ENCODE measurements at regions not wholly inside any gene's neighbourhood (a gene's known extent, or its start where the extent isn't known, plus 50 kb on each side); places are given as distances from the start of the nearest gene placed in this dataset.

DNA sequence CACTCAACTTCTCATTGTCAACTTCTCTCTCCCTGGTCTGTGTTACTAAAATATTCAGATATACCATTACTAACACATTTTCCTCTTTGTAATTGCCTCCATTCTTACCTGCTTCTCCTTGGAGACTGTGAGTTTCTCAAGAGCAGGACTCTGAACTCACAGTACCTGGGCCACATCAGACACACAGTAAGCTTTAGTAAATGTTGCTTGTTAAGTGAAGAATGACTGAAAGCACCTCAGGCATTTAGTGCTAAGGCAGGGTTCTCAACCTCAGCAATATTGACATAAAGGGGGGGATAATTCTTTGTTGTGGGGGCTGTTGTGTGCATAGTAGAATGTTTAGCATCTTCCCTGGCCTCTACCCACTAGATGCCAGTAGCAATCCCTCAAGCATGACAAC, 72.0 kb upstream of the RAB11FIP2 start:
- no peak for DNase-seq (ENCODE audit: extremely low read depth, low read depth)

DNA sequence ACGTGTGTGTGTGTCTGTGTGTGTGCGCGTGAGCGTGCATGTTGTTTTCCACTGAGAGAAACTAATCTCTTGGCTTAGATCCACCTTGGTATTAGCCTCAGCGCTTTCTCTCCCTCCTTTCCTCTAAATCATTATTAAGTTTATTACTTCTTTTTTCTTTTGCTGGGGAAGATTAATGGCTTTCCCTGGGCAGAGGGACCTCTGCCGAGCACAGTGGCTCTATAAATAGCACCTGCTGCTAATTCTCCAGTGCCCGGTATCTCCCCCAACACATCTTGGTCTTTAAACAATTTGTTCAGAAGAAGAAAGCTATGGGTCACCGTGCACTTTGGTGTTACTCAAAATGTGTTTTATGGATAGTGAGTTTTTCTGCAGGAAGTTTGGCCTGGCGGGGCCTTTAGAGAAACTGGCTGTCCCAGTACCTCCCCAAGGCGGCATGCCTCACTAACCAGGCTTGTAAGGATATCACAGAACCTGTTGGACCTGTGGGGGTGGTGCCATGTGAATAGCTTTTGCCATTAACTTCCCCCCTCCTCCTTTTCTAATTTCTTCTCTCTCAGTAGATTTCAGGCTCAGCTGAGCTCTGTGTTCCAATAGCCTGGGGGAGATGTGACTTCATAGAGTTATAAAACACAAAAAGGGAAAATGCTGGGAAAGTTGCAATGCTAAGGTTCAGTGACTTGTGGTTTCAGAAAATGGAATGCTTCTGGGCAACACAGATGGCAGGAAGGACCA, 70.1 kb upstream of the RAB11FIP2 start:
- TF ChIP-seq, protein P1, sequence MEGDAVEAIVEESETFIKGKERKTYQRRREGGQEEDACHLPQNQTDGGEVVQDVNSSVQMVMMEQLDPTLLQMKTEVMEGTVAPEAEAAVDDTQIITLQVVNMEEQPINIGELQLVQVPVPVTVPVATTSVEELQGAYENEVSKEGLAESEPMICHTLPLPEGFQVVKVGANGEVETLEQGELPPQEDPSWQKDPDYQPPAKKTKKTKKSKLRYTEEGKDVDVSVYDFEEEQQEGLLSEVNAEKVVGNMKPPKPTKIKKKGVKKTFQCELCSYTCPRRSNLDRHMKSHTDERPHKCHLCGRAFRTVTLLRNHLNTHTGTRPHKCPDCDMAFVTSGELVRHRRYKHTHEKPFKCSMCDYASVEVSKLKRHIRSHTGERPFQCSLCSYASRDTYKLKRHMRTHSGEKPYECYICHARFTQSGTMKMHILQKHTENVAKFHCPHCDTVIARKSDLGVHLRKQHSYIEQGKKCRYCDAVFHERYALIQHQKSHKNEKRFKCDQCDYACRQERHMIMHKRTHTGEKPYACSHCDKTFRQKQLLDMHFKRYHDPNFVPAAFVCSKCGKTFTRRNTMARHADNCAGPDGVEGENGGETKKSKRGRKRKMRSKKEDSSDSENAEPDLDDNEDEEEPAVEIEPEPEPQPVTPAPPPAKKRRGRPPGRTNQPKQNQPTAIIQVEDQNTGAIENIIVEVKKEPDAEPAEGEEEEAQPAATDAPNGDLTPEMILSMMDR (IDR thresholded peaks at IDR 0.05; ENCODE audit: low read depth, low read length), result no peak

More for the DNA sequence above, 72.0 kb upstream of the RAB11FIP2 start:
- TF ChIP-seq, protein P1 (IDR thresholded peaks at IDR 0.05; ENCODE audit: low read depth, low read length), result no peak

DNA sequence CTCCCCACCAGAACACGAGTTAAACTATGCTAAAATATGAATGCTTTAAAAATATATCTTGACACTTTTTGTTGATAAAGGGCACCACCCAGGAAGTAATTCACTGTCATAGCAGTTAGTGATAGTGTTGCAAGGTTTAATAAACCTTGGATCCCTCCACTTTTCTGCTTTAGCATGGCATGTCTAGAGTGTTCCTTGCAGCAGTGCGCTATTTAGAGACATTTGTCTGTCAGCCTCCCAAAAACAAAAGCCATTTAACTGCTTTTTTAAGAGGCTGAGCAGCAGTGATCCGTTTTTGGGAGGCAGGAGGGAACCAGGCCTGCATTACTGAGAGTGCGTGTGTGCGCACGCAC, 69.6 kb upstream of the RAB11FIP2 start:
- no peak for DNase-seq (ENCODE audit: extremely low read depth, low read depth)
- TF ChIP-seq, protein P1 (IDR thresholded peaks at IDR 0.05; ENCODE audit: low read depth, low read length), result no peak

More for the DNA sequence above, 70.1 kb upstream of the RAB11FIP2 start:
- DNase-seq (ENCODE audit: extremely low read depth, low read depth), result no peak

DNA sequence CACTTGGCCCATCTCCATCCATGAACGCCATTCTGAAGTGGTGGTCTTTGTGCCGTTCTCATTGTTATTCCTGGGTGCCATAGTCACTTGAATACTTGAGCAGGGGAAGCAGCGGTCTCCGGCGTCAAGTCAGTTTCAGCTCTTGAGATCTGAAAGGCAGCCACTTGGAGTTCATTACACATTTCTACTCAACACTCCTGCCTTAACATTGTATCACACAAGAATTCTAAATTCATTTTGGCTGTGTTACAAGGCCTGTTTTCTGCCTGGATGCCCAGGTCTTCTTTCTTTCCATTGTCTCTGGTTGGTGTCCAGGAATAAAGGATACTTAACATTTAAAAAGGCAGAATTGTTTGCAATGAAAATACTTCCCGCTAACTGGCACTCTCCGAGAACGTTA, 69.0 kb upstream of the RAB11FIP2 start:
- DNase-seq (ENCODE audit: extremely low read depth, low read depth), result no peak
- TF ChIP-seq, protein P1 (IDR thresholded peaks at IDR 0.05; ENCODE audit: low read depth, low read length), result no peak

DNA sequence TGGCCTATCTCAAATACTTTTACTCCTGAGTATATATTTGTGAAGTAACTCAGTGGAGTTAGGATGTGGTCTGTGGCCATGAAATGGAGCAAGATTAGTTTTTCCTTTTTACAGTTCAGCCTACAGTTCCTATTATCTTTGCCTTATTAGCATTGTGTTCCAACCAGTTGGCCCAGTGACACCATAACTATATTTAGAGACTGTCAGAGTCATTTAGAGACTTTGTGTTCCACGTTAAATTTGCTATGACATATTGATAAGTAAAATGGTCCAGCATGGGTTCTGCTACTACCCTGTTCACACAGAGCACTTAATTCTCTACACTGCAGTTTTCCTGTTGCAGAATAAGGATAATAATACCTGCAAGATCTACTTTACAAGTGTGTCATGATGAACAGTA, 68.3 kb upstream of the RAB11FIP2 start:
- TF ChIP-seq, protein P1 (IDR thresholded peaks at IDR 0.05; ENCODE audit: low read depth, low read length), result no peak
- DNase-seq (ENCODE audit: extremely low read depth, low read depth), result no peak

GRCh38 chr10:118112543-118113125, 65.9 kb upstream of the RAB11FIP2 start:
- TF ChIP-seq, protein P1 (IDR thresholded peaks at IDR 0.05; ENCODE audit: low read depth, low read length), result no peak

GRCh38 chr10:118110750-118111149, 64.0 kb upstream of the RAB11FIP2 start:
- TF ChIP-seq, protein P1 (IDR thresholded peaks at IDR 0.05; ENCODE audit: low read depth, low read length), result no peak
- DNase-seq (ENCODE audit: extremely low read depth, low read depth), result no peak

More at GRCh38 chr10:118112543-118113125, 65.9 kb upstream of the RAB11FIP2 start:
- no peak for DNase-seq (ENCODE audit: extremely low read depth, low read depth)
